Fibroblast of skin of right quadriceps (primary cell): ENCODE measurements at regions not wholly inside any gene's neighbourhood (a gene's known extent, or its start where the extent isn't known, plus 50 kb on each side); places are given as distances from the start of the nearest gene placed in this dataset.

Experiments used
- DNase-seq: peaks from one replicate; pipeline ENCODE4 v3.0.0-alpha.2; 2013

- DNase-seq, result no peak
Measured at GRCh38 chr4:45636175-45636574, 487.7 kb downstream of the GABRG1 start.

GRCh38 chr4:45629717-45630116, 494.1 kb downstream of the GABRG1 start:
- no peak for DNase-seq

- peak; percentile 41 for DNase-seq
Measured at GRCh38 chr4:45621971-45622370, 501.9 kb downstream of the GABRG1 start.

- DNase-seq, result no peak
Measured at GRCh38 chr4:45620808-45621207, 503.0 kb downstream of the GABRG1 start.

- no peak for DNase-seq
Measured at GRCh38 chr4:45596379-45597101, 527.3 kb downstream of the GABRG1 start.

- no peak for DNase-seq
Measured at GRCh38 chr4:45580334-45580733, 543.5 kb downstream of the GABRG1 start.

- no peak for DNase-seq
Measured at GRCh38 chr4:45578874-45579273, 545.0 kb downstream of the GABRG1 start.

- DNase-seq, result no peak
Measured at GRCh38 chr4:45576275-45576674, 547.6 kb downstream of the GABRG1 start.

- DNase-seq, result no peak
Measured at GRCh38 chr4:45569619-45570018, 554.2 kb downstream of the GABRG1 start.

- DNase-seq, result no peak
Measured at GRCh38 chr4:45568694-45569093, 555.2 kb downstream of the GABRG1 start.

GRCh38 chr4:45566896-45567603, 556.8 kb downstream of the GABRG1 start:
- no peak for DNase-seq

- DNase-seq, result peak; percentile 20
Measured at GRCh38 chr4:45554423-45554822, 569.4 kb downstream of the GABRG1 start.

- DNase-seq, result no peak
Measured at GRCh38 chr4:45550766-45551366, 573.0 kb downstream of the GABRG1 start.

GRCh38 chr4:45539142-45539814, 584.6 kb downstream of the GABRG1 start:
- DNase-seq, result no peak

GRCh38 chr4:45530498-45530897, 593.4 kb downstream of the GABRG1 start:
- no peak for DNase-seq

GRCh38 chr4:45527160-45527559, 596.7 kb downstream of the GABRG1 start:
- no peak for DNase-seq

GRCh38 chr4:45518832-45519231, 605.0 kb downstream of the GABRG1 start:
- no peak for DNase-seq

GRCh38 chr4:45502471-45502870, 621.4 kb downstream of the GABRG1 start:
- DNase-seq, result no peak

GRCh38 chr4:45484740-45485139, 639.1 kb downstream of the GABRG1 start:
- no peak for DNase-seq

- no peak for DNase-seq
Measured at GRCh38 chr4:45482346-45482745, 641.5 kb downstream of the GABRG1 start.

- no peak for DNase-seq
Measured at GRCh38 chr4:45477311-45477733, 646.5 kb downstream of the GABRG1 start.

- DNase-seq, result no peak
Measured at GRCh38 chr4:45475548-45475947, 648.3 kb downstream of the GABRG1 start.

GRCh38 chr4:45472490-45472889, 651.4 kb downstream of the GABRG1 start:
- DNase-seq, result no peak

GRCh38 chr4:45471335-45471734, 652.5 kb downstream of the GABRG1 start:
- no peak for DNase-seq
